Stimulated activated CD4-positive, alpha-beta T cell treated with anti-CD3 and anti-CD28 coated beads, Interleukin-1b, Interleukin-23, amount 100 ng/mL, for 4 hours (primary cell): ENCODE measurements at regions not wholly inside any gene's neighbourhood (a gene's known extent, or its start where the extent isn't known, plus 50 kb on each side); places are given as distances from the start of the nearest gene placed in this dataset.

Experiments
- DNase-seq, 2 donors: peaks; one replicate each; pipeline ENCODE4 v3.0.0-alpha.2; 2020; ENCODE audit warnings: low read depth in 2 of 2

- no peak for DNase-seq
These were observed 73.4 kb upstream of the ATL2 start for GRCh38 chr2:38450509-38450908.

GRCh38 chr2:38448692-38449410 is 71.8 kb upstream of the ATL2 start:
- no peak for DNase-seq

- no peak for DNase-seq
These were observed 70.0 kb upstream of the ATL2 start for GRCh38 chr2:38446906-38447561.

DNA sequence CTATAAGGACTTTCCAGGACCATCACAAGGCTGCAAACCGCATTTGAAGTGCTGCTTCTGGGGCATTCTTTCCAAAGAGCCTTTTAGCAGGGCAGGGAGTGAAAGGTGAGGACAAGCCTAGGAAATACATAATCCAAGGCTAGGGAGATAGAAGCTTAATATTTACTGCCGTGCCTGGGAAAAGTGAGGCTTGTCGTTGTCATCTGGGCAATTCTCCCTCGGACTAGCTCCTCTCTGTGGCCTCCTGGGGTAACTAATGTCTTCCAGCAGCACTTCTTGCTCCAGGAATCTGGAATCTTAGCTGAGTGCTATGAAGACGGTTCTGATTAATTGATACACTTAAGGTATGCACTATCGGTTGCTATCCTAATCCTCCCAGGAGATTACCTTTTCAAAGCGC is 69.3 kb upstream of the ATL2 start:
- no peak for DNase-seq

DNA sequence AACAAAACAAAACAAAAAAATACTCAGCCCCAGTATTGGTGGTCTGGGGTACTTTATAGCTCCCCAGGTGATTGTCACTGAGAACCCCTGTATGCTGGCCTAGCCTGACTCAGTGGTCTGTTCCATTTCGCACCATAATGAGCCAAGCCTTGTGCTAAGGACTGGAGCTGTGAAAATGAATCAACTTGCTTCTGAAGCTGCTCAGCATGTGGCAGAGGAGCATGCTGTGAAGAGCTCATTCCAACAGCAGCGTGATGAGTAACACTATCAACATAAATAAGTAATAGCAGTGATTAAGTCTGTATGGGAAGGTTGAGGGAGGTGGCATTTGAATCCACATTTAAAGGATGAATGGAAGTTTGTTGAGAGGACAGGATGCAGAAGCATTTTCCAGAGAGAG is 67.2 kb upstream of the ATL2 start:
- no peak for DNase-seq

GRCh38 chr2:38442643-38443541 is 65.8 kb upstream of the ATL2 start:
- DNase-seq, result no peak

DNA sequence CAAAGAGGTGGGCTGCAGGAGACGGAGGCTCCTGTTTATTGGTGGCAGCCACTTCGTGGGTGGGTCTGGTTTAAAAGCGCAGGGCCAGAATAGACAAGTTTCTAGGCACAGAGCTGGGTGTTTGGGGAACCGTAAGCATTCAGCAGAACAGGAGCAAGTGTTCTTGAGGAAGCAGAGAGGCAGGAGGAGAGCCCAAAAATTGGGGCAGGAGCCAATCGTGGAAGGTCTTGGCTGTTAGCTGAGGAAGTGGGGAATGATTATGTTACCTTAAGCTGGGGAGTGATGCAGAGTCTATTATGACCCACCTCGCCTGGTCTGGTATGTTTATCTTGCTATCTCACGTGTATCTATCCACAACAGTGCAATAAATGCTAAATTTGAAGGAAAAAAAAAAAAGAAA is 64.3 kb upstream of the ATL2 start:
- DNase-seq, result no peak

DNA sequence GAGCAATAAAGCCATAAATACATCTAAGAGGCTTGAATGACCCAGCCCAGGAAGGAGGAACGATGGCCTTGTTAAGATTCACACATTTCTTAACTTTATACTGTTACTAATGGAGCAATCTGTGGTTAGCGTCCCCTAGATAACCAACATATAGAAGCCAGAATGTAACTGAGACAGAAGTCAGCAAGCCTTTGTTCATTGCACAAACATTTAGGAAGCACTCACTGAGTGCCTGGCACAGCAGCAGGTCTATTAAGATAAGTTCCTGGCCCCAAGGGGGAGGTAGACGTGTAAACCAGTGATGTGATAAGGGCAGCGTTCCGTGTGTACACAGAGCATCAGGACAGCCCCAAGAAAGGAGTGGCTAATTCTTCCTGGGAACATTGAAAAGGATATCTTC is 63.6 kb upstream of the ATL2 start:
- DNase-seq, result no peak

GRCh38 chr2:38439863-38440262 is 62.8 kb upstream of the ATL2 start:
- DNase-seq, result no peak

DNA sequence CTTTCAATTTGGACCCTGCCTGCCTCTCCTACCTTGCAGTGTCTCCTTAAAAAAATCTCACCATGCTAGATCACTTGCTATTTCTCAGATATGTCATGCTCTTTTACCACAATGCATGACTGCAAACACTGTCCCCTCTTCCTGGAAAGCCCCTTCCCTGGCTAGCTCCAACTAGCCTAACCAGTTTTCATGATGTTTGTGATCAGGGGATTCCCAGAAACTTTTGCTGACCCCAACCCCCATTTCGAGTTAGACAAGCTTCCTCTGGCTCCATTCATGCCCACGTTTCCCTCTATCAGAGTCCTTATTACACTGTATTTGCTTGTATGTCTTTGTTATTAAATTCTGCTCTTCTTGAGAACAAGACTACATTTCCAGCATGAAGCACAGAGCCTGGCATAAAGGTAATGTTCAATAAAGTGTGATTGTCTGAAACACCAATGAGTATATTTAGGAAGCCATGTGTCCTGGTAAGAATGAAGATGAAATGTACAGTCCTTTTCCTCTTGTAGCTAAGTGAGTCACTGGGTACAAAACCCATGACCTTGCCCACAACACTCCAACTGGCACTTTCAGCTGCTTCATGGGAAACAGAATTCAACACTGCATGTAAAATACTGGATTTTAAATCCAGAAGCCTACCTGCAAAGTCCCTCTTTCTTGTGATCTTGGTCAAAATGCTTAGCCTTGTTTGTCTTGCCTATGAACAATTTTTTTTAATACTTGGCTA is 62.0 kb upstream of the ATL2 start:
- DNase-seq, result no peak

DNA sequence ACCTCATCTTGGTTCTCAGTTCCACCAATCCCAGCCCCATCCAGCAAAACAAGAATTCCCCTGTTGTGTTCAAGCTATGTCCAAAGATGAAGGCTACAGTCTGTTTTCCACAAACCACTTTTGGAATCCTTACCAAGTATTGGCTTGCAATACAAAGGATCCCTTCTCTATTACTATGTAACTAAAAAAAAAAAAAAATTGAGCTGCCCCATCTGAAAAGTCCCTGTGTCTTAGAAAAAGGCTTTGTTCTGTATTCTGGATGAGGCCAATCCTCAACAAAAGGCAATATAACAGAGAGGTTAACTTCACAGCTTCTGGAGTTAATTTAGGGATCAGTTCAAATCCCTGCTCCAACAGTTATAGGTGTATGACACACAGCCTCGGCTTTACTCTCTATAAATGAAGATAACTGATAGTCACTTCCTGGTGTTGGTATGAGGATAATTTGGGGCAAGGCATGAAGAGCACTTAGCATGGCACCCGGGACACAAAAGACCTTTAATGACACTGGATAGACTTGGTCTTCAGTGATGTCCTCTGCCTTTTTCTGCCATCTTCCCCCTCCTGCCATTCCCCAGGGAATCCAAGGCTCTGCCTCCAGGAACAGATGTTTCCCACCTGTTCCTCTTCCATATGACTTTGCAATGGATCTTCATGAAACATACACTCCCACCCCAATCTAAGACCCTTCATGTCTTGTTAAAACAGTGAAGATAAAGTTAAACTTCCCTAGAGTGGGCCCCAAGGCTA is 61.2 kb upstream of the ATL2 start:
- DNase-seq, result no peak

DNA sequence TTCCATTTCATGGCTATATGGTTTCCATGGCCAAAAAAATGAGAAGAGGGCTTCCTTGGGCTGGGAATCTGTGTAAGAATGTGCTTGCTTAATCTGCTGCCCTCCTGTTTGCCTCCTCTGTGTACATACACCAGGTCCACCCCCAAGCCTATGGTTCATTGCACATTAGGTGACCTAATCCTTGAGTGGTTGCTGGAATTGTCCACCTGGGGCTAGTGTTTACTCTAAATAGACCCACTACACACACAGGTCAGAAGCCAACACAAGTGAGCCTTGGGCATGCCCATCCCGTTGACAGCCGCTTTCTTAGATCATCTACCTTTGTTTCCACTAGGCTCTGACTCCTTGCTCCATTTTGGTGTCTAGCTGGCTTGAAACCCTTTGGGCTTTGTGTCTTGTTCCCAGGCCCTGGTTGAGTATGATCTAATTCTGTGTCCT is 59.2 kb upstream of the ATL2 start:
- no peak for DNase-seq

GRCh38 chr2:38435775-38436174 is 58.7 kb upstream of the ATL2 start:
- DNase-seq, result no peak

DNA sequence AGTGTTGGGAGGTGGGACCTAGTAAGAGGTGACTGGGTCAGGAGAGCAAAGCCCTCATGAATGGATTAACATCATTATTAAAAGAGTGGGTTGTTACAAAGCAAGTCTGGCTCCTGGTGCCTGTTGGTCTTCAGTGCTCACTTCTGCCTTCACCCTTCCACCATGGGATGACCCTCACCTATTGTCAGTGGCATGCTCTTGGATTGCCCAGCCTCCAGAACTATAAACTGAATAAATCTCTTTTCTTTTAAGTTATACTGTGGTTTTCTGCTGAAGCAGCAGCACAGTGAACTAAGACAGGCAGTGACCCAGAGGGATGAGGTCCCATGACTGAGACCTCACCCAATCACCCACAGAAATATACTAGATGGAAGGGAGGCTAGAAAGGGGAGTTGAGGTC is 57.5 kb upstream of the ATL2 start:
- no peak for DNase-seq

GRCh38 chr2:38433607-38433975 is 56.5 kb upstream of the ATL2 start:
- no peak for DNase-seq

GRCh38 chr2:38432820-38433606 is 55.9 kb upstream of the ATL2 start:
- no peak for DNase-seq

- DNase-seq, result no peak
These were observed 53.6 kb upstream of the ATL2 start for GRCh38 chr2:38430597-38431207.

- DNase-seq, result no peak
These were observed 53.1 kb upstream of the ATL2 start for GRCh38 chr2:38430196-38430595.

GRCh38 chr2:38427936-38428335 is 50.9 kb upstream of the ATL2 start:
- no peak for DNase-seq

DNA sequence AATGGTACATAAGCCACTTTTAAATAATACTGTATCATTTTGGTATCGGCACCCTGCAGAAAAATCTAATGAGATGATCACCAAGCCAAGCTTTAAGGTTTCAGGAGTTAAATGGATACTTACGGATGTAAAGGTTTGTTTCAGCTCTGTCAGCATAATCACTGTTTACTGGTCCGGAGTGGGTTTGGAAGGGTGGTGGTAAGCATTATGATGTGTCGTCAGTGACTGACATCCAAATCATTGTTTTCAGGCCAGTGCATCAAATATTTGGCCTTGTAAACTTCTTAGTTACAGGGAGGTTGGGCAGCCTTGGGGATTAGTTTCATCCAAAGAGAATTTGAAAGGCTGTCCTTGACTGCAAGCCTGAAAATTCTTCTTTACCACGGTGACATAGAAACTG is 50.0 kb upstream of the ATL2 start:
- DNase-seq, result no peak
